GM19328 (cell line): ENCODE measurements at regions not wholly inside any gene's neighbourhood (a gene's known extent, or its start where the extent isn't known, plus 50 kb on each side); places are given as distances from the start of the nearest gene placed in this dataset.

Experiments
- ATAC-seq: cut with Tn5 transposase; IDR thresholded peaks from one replicate; pipeline ENCODE4 v1.9.1; 2021; ENCODE audit warnings: mild to moderate bottlenecking, moderate library complexity; ENCODE audit not compliant: unreplicated experiment

DNA sequence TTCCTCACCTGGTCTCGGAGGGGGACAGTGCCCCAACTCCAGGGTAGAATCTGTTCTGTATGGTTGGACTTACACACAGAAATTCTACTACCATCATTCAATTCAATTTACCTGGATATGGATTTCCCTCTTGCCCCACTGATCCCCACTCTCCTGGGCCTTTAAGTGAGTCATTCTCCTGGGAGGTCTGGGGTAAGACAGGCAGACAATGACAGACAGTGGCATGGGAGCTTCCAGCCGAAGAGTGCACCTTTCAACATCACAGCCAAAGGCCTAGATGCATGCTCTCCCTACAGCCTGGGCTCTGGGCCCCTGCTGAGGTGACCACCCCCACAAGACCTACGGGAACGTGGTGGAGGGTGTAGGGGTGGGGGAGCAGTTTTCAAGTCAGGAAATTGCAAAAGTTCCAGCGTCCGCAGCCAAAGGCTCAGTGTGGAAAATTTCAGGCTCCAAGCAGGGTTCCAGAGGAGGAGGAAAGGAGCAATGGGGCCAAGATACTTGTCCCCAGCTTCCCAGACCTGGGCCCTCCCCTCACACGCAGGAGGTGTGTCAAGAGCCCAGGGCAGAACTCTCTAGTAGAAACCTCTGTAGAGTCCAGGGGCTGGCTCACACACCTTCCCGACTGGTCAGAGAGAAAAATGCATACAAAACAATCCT lies 296.4 kb downstream of the CYP26B1 start:
- no peak for ATAC-seq

- no peak for ATAC-seq
These were observed 297.3 kb downstream of the CYP26B1 start for GRCh38 chr2:71850306-71850801.

DNA sequence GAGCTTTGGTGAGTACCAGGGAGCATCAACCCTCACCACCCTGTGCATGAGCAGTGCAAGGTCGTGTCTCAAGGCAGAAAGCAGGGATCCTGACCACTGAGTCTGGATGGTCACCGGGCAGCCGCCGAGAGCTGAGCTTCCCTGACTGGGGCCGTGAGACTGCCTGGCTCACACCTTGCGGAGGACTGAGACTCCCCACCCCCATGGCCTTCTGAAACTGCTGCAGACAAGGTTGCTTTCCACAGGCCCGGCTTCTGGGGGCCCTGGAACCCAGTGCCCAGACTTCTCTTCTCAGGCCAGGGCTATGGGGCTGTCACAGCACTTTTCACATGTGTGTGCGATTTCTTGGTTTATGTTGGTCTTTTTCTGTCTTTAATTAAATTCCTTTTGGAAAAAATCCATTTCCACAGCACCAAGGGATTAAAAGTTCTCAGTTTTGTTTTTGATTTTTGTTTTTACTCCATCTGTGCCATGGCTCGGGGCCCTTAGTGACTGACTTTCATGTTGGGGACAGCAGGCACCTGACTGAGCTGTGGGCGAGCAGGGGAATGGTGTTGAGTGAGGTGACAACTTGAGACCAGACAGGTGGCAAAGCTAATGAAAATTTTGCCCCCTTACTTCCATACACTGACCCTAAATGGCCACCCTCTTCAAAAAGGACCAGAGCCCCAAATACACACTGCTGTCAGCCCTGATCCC lies 297.9 kb downstream of the CYP26B1 start:
- no peak for ATAC-seq

DNA sequence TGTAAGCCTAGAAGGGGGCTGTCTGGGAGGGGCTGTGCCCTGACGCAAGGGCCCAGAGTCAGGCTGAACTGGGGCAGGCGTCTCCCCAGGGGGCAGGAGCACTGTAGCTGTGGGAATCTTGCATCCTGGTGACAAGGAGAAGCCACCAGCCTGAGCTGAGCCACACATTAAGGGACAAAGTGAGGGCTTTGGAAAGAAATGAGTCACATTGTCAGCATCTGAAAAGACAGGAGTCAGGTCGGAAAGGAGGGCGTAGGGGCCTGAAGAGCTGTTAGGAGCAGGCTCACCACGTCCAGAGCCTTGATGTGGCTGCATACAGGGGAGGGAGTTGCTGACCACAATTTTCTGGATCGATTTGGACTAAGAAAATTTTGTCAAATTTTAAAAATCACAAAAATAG lies 298.6 kb downstream of the CYP26B1 start:
- ATAC-seq: no peak

DNA sequence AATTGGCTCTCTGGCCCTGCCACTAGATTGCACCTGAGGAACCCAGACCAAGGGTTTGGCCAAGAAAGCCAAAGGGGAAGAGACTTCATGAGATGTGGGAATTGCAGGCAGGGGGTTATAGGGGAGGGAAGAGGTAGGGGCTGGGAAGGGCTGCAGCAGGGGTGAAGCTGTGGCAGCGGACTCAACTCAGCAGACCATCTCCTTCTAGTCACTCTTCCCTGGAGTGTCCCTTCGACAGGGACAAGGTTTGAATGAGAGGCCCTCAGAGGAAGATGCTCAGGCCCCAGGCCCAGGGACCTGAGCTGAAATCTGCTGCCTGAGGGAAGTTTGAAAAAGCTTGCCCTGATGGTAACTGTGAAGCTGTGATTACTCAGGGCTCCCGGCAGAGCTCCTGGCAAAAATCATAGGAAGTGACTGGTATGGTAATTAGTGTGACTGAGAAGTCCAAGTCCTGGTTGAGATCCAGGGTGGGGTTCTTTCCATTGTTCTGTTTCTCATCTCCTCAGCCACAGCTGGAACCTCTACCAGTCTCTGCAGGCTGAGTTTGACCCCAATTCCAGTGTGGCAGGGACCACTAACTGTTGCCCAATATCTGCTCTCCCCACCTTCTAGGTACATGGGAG lies 300.9 kb downstream of the CYP26B1 start:
- ATAC-seq: no peak

DNA sequence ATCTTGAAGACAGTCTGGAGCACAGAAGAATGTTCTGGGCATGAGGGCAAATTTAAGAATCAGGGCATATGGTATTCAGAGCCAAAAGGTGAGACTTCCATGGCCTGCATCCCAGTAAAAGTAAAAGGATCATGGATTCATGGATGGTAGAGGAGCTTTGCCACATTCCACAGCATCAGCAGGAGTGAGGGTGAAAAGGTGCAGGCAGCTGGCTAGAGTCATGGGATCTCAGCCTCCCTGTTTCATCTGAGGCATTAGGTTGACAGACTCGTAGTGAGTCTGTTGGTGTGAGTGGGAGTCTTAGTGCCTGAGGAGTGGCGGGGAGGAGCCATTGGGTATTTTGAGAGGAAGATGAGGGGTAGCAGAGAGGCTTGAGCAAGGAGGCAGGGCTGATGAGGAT lies 301.6 kb downstream of the CYP26B1 start:
- no peak for ATAC-seq

DNA sequence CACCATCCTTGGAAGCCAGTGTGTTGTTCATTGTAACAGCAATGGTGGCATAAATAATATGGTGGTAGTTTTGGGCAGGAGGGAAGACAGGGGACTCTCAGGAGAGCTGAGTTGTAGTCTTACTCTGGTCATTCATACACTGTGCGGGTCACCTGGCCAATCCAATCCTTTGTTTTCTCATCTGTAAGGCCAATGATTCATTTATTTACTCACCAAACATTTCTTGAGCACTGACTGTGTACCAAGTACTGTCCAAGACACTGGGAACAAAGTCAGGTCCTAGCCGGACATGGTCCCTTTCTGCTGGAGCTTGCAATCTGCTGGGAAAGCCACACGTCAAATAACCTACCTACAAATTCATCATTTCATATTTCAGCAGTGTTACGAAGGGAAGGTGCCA lies 302.7 kb downstream of the CYP26B1 start:
- no peak for ATAC-seq

DNA sequence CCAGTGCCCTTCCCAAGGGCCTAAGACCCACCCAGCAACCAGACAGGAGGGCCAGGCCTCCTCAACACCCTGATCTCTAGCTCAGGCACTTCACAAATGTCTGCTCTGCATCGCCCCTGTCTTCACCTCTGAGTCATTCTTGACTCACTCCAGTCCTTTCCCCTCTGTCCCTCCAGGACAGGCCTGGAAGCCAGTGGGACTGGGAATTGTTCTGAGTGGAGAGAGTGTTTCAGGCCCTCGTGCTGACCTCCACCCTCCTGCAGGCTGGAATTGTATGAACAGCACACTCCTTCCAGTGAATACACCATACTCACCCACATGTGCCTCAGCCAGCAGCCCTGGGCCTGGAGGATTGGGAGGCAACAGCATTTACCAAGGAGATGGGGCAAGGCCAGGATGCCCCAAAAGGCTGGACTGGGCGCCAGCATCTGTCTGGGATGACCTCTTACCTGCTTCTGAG lies 304.2 kb downstream of the CYP26B1 start:
- no peak for ATAC-seq

GRCh38 chr2:71842744-71843143 lies 304.9 kb downstream of the CYP26B1 start:
- no peak for ATAC-seq

DNA sequence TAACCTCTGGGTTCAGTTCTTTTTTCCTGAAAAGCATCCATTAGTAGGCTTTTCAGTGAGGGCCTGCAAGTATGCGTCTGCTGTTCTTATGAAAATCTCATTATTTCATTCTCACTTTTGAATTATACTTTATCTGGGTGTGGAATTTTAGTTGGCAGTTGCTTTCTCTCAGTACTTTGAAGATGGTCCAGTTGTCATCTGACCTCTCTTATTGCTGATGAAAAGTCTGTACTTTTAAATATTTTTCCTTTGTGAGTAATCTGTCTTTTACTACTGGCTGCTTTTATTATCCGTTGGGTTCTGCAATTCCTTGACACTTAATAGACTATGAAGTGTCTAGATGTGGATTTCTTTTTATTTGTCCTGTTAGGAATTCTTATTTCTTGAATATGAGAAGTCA lies 307.8 kb downstream of the CYP26B1 start:
- no peak for ATAC-seq

DNA sequence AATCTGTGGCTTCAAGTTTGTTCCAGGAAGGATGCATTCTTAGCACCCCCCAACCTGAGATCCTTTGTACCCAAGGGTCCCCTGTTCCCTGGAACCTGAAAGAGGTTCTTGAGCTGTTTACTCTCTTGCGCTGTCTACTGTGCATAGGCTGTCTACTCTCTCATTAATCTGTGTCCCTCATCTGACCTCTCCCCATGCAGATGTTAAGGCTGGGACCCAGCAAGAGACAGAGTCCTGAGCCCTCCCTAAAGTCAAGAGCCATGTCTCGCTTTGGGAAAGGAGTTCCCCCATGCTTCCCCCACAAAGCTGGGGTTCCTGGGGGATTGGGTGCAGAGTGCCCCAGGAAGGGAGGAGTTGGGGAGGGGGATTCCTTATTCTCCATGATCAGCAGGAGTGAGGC lies 312.9 kb downstream of the CYP26B1 start:
- no peak for ATAC-seq

- no peak for ATAC-seq
These were observed 313.7 kb downstream of the CYP26B1 start for GRCh38 chr2:71833855-71834560.

GRCh38 chr2:71833272-71833671 lies 314.4 kb downstream of the CYP26B1 start:
- no peak for ATAC-seq

- ATAC-seq: no peak
These were observed 314.8 kb downstream of the CYP26B1 start for GRCh38 chr2:71832844-71833243.

DNA sequence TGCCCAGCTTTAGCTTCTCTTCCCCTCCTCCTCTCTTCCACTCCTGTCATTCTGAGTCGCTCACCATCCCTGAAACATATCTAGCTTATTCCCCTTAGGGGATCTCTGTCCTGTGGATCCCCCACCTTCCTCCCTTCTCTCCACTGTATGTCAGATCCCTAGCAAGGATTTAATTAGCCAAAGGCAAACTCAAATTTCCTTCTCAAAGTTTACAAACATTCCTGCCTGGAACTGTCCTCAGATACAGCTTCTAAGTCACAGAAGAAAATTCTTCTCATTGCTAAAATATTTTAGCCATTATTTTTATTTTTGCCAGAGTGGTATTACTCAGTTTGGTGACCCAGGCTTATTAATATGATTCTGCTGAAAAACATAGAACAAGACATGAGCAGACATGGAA lies 315.3 kb downstream of the CYP26B1 start:
- no peak for ATAC-seq

- ATAC-seq: no peak
These were observed 316.5 kb downstream of the CYP26B1 start for GRCh38 chr2:71831193-71831577.

DNA sequence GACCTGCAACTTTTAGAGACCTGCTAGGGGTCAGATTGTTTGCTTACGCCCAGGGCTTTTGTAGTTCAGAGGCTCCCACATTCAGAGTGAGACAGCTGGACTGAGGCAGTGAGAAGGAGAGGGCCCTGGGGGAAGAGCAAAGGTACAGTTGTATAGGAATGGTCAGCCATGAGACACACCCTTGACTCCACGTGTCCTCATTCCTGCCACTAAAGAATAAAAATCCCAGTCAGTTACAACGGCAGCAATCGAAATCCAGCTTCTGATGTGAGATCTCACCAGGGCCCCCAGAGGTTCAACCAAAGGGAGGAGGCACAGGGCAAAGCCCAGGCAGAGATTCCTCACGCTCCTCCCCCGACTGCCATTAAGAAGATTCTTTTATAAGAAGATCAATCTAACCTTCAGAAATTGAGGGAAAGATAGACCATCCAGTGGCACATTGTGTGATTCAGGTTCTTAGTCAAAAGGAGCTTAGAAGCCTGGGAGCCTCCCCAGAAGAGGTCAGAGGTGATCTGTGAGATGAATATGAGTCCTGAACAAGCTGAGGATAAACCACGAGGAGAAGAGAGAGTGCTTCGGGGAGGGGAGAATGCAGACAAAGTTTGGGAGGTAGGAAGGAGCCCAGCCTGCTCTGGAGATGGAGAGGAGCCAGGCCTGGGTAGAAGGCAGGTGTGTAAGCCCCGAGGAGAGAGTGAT lies 317.0 kb downstream of the CYP26B1 start:
- no peak for ATAC-seq

DNA sequence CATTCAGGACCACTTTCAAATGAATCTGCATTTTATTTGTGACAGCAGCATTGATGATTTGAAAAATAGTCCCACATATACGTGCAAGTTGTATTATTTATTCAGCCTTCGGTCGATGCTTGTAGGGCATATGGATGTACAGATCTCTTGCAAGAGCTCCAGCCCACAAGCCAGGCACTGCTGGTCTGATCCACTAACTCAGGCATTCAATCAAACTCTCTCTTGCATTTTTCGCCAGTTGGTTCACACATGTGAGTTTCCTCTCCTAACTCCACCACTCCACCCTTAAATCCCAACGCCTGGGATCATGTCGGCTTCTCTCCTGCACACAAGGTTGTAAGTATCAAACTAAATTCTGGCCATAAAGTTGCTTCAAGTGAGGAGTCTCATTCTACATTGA lies 318.7 kb downstream of the CYP26B1 start:
- ATAC-seq: no peak

- no peak for ATAC-seq
These were observed 319.7 kb downstream of the CYP26B1 start for GRCh38 chr2:71827973-71828372.

DNA sequence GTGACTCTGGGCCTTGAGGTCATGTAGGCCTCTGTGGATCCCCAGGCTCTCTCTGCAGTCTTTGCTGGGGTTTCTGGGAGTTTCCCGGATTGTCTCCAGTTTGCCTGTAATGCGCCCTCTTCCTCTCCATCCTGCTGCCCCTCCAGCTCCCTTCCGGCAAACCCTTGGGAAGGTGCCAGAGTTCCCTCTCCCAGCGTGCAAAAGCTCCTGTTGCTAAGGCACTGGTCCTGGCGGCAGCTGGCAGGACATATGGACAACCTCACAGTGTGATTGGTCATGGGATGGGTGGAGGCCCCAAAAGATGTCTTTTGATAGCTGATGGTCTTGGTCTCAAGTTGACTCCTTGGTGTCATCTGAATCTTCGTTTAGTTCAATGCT lies 320.1 kb downstream of the CYP26B1 start:
- no peak for ATAC-seq
